ENCODE measurements at regions not wholly inside any gene's neighbourhood (a gene's known extent, or its start where the extent isn't known, plus 50 kb on each side); places are given as distances from the start of the nearest gene placed in this dataset.

GRCh38 chr5:97267767-97268166 is 84.7 kb upstream of the RIOK2 start:
- TF ChIP-seq CTCF (IDR thresholded peaks at IDR 0.05) (no peak), POLR2A (IDR thresholded peaks at IDR 0.05; ENCODE audit: low read depth) (no peak), POLR2AphosphoS5 (IDR thresholded peaks at IDR 0.05) (no peak)
